ENCODE measurements at regions not wholly inside any gene's neighbourhood (a gene's known extent, or its start where the extent isn't known, plus 50 kb on each side); places are given as distances from the start of the nearest gene placed in this dataset.
A peak's percentile ranks its signal among the peaks of the same experiment; 100 is the strongest.

DNA sequence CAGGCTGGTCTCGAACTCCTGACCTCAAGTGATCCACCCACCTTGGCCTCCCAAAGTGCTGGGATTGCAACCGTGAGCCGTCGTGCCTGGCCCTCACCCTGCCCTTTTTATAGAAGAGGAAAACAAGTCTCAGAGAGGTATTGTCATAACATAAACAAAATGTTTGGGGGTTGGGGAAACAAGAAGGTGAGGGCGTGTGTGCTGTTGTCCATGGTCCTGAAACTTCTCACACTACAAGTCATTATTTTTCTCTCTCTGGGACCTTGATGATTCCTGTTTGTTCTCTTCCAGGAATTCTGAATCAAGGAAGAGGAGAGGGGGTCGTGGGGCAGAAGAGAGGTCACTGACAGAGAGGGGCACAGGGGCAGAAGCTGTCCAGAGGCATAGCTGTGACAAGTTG is 160.2 kb upstream of the LHX1 start:
- intact Hi-C loops (cut with DNase I, micrococcal nuclease) = loop anchor here in 1 of 2 experiments (10.0 kb wide), 1 partner anchor 118 kb away; no protein-coding TSS in a partner anchor

DNA sequence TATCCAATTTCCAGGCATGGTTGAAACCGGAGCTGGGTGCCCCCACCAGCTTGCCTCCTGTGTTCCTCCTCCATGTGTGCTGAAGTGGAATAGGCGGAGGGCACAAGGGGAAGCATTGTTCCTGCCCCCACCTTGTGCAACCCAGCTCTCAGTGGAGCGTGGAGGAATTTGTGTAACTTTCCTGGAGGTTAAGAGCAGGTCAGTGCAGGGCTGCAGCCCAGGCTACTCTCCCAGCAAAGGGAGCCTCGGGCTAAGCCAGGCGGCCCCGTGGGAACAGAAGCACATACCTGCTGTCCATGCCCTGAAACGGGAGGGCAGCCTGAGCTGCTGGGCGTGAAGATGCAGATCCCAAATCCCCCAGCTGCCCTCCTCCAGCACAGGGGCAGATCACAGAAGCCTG is 158.8 kb upstream of the LHX1 start:
- Mint-ChIP-seq H3K36me3 (ENCODE audit: low read depth) (no peaks in the 10 kb centered on the region), H3K4me3 (no peak overlapping the region), H3K27me3 (peaks cover 27% of the 10 kb centered on the region), H3K4me1 (no peaks in the 10 kb centered on the region), H3K9me3 (ENCODE audit: low read depth) (no peaks in the 10 kb centered on the region), H3K27ac (no peak overlapping the region)
- intact Hi-C loops (cut with DNase I, micrococcal nuclease) = loop anchor here in 1 of 2 experiments (10.0 kb wide), 1 partner anchor 116 kb away; no protein-coding TSS in a partner anchor
- CTCF ChIA-PET = no interaction called here
- DNase-seq (no peak), ATAC-seq (no peak)
- POLR2A ChIA-PET = no interaction called here

More for the DNA sequence above, 160.2 kb upstream of the LHX1 start:
- Mint-ChIP-seq H3K36me3 (ENCODE audit: low read depth) (no peaks in the 10 kb centered on the region), H3K4me1 (no peaks in the 10 kb centered on the region), H3K4me3 (no peak overlapping the region), H3K27me3 (peaks cover 27% of the 10 kb centered on the region), H3K9me3 (ENCODE audit: low read depth) (no peaks in the 10 kb centered on the region), H3K27ac (no peak overlapping the region)
- no peak for ATAC-seq
- DNase-seq = peak; percentile 15
- ChIA-PET POLR2A (no interaction called here), CTCF (interaction anchor here (0.8 to 1.2 kb wide), 2 partner anchors 16 to 149 kb away, joined by 3 to 4 read pairs; no protein-coding TSS in a partner anchor)

DNA sequence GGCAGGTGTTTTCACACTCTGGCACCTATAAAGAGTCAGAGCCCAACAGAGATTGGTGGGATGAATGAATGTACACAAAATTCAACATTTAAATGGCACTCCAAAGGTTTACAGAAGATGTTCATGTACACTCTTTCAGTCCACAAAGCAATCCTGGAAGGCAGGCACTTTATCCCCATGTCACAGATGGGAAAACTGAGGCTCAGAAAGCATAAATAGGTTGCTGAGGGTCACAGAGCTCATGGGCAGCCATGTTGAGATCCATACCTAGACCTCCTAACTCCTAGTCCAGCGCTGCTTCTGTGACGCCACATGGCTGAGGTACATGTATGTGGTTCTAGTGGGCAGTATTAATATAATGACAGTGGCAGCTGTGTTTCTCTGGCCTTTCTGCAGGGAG is 157.7 kb upstream of the LHX1 start:
- CTCF ChIA-PET = no interaction called here
- intact Hi-C loops (cut with DNase I, micrococcal nuclease) = loop anchor here in 1 of 2 experiments (10.0 kb wide), 1 partner anchor 115 kb away; no protein-coding TSS in a partner anchor
- Mint-ChIP-seq H3K9me3 (ENCODE audit: low read depth) (no peaks in the 10 kb centered on the region), H3K4me3 (no peak overlapping the region), H3K4me1 (no peaks in the 10 kb centered on the region), H3K27me3 (peaks cover 30% of the 10 kb centered on the region), H3K27ac (no peak overlapping the region), H3K36me3 (ENCODE audit: low read depth) (no peaks in the 10 kb centered on the region)
- DNase-seq = no peak
- no peak for ATAC-seq
- POLR2A ChIA-PET = no interaction called here

- ChIA-PET POLR2A (no interaction called here), CTCF (interaction anchor here (0.6 kb wide), 1 partner anchor 34 kb away, joined by 6 read pairs; no protein-coding TSS in a partner anchor)
- no peaks in the 10 kb centered on the region for H3K9me3 Mint-ChIP-seq (ENCODE audit: low read depth)
- no peaks in the 10 kb centered on the region for H3K4me1 Mint-ChIP-seq
- no peak overlapping the region for H3K4me3 Mint-ChIP-seq
- ATAC-seq (no peak), DNase-seq (no peak)
- intact Hi-C loops (cut with DNase I, micrococcal nuclease) = no loop called here
- peaks cover 24% of the 10 kb centered on the region for H3K27me3 Mint-ChIP-seq
- H3K27ac Mint-ChIP-seq = no peak overlapping the region
- no peaks in the 10 kb centered on the region for H3K36me3 Mint-ChIP-seq (ENCODE audit: low read depth)
Observed at GRCh38 chr17:36784633-36785032, 152.6 kb upstream of the LHX1 start.

- CTCF ChIA-PET = no interaction called here
- no peak for ATAC-seq
- Mint-ChIP-seq H3K36me3 (ENCODE audit: low read depth) (no peaks in the 10 kb centered on the region), H3K4me3 (no peak overlapping the region), H3K27me3 (peaks cover 26% of the 10 kb centered on the region), H3K27ac (no peak overlapping the region), H3K4me1 (no peaks in the 10 kb centered on the region), H3K9me3 (ENCODE audit: low read depth) (no peaks in the 10 kb centered on the region)
- intact Hi-C loops (cut with DNase I, micrococcal nuclease) = no loop called here
- no peak for DNase-seq
- POLR2A ChIA-PET = no interaction called here
Observed at GRCh38 chr17:36786867-36787266, 150.4 kb upstream of the LHX1 start.

GRCh38 chr17:36791150-36791941 is 145.9 kb upstream of the LHX1 start:
- H3K27ac Mint-ChIP-seq = no peak overlapping the region
- no peak overlapping the region for H3K4me3 Mint-ChIP-seq
- no peaks in the 10 kb centered on the region for H3K4me1 Mint-ChIP-seq
- no peak for DNase-seq
- peaks cover 17% of the 10 kb centered on the region for H3K27me3 Mint-ChIP-seq
- ChIA-PET POLR2A (interaction anchor here (0.7 kb wide), 1 partner anchor 68 kb away, joined by 6 read pairs; no protein-coding TSS in a partner anchor), CTCF (interaction anchor here (2.5 kb wide), 1 partner anchor 256 kb away, joined by 8 read pairs; no protein-coding TSS in a partner anchor)
- ATAC-seq = no peak
- intact Hi-C loops (cut with DNase I, micrococcal nuclease) = loop anchor here in 1 of 2 experiments (5.0 kb wide), 1 partner anchor 51 kb away; no protein-coding TSS in a partner anchor
- H3K36me3 Mint-ChIP-seq (ENCODE audit: low read depth) = no peaks in the 10 kb centered on the region
- H3K9me3 Mint-ChIP-seq (ENCODE audit: low read depth) = no peaks in the 10 kb centered on the region

DNA sequence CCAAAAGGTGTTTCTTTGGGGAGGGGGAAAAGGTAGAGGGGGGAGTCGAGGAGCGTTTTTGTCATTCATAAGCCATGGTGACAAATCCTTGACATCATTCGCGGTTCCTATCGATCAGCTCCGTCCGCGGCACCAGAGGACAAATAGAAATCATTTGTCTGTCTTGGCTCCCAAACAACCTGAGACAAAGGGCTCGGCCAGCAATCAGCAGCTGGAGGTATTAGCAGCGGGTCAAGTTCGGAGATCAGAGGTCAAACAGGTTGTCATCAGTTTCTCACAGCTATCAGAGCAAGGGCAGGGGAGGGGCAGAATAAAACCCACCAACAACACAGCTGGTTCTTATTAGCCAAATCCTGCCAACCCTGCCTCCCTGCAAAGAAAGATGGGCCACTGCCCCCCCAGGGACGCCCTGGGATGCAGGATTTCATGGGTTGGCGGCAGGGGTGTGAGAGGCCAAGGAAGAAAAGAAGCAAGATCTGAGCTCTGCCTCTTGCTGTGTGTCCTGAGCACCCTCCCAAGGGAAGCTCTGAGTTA is 145.3 kb upstream of the LHX1 start:
- intact Hi-C loops (cut with DNase I, micrococcal nuclease) = loop anchor here in 1 of 2 experiments (5.0 kb wide), 1 partner anchor 50 kb away; no protein-coding TSS in a partner anchor
- CTCF ChIA-PET = interaction anchor here (2.5 kb wide), 1 partner anchor 255 kb away, joined by 8 read pairs; no protein-coding TSS in a partner anchor
- H3K27ac Mint-ChIP-seq = no peak overlapping the region

DNA sequence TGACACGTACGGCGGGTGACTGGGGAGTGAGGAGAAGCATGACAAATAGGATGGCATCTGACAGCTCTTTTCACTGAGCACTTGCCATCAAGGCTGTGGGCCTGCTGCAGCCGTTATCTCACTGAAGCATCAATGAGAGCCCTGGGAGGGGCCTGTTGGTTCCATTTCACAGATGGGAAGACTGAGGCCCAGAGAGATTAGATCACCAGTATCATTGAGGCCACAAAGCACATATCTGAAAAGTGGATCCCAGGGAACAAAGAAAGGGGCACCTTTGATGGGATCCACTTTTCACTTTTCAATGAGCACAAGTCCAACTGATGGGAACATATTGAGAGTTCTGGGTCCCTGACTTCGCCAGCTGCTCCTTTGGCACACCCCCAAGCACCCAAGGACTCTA is 144.4 kb upstream of the LHX1 start:
- intact Hi-C loops (cut with DNase I, micrococcal nuclease) = loop anchor here in 1 of 2 experiments (5.0 kb wide), 1 partner anchor 49 kb away; no protein-coding TSS in a partner anchor
- no peak for ATAC-seq
- peaks cover 12% of the 10 kb centered on the region for H3K27me3 Mint-ChIP-seq
- H3K4me3 Mint-ChIP-seq = no peak overlapping the region
- H3K9me3 Mint-ChIP-seq (ENCODE audit: low read depth) = no peaks in the 10 kb centered on the region
- H3K36me3 Mint-ChIP-seq (ENCODE audit: low read depth) = no peaks in the 10 kb centered on the region
- H3K4me1 Mint-ChIP-seq = no peaks in the 10 kb centered on the region
- no peak for DNase-seq
- ChIA-PET POLR2A (no interaction called here), CTCF (interaction anchor here (0.7 to 2.5 kb wide), 2 partner anchors 16 to 255 kb away, joined by 4 to 8 read pairs; no protein-coding TSS in a partner anchor)
- H3K27ac Mint-ChIP-seq = no peak overlapping the region

More for the DNA sequence above, 145.3 kb upstream of the LHX1 start:
- no peak for DNase-seq
- no peak for ATAC-seq
- no peaks in the 10 kb centered on the region for H3K4me1 Mint-ChIP-seq
- POLR2A ChIA-PET = interaction anchor here (0.7 kb wide), 1 partner anchor 69 kb away, joined by 6 read pairs; no protein-coding TSS in a partner anchor
- H3K4me3 Mint-ChIP-seq = no peak overlapping the region
- H3K27me3 Mint-ChIP-seq = peaks cover 12% of the 10 kb centered on the region
- no peaks in the 10 kb centered on the region for H3K9me3 Mint-ChIP-seq (ENCODE audit: low read depth)
- no peaks in the 10 kb centered on the region for H3K36me3 Mint-ChIP-seq (ENCODE audit: low read depth)

DNA sequence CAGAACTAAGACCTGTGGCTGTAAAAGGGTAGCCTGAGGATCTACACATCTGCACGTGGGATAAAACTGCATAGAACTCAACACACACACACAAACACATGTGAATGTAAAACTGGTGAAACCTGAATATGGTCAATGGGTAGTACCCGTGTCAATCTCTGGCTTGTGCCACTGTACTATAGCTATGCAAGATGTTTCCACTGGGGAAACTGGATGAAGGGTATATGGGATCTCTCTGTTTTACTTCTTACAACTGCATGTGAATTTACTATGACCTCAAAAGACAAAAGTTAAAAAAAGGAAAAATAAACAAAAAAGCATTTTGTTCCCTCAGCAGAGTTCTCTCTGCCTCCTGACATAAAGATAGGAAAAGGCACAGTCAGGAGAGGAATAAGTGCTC is 143.3 kb upstream of the LHX1 start:
- ATAC-seq = no peak
- peaks cover 12% of the 10 kb centered on the region for H3K27me3 Mint-ChIP-seq
- H3K4me1 Mint-ChIP-seq = no peaks in the 10 kb centered on the region
- intact Hi-C loops (cut with DNase I, micrococcal nuclease) = loop anchor here in 1 of 2 experiments (5.0 kb wide), 1 partner anchor 48 kb away; no protein-coding TSS in a partner anchor
- ChIA-PET POLR2A (interaction anchor here (1.0 kb wide), 1 partner anchor 192 kb away, joined by 3 read pairs; the partner anchor contains the start of gene MRM1), CTCF (no interaction called here)
- H3K27ac Mint-ChIP-seq = no peak overlapping the region
- H3K4me3 Mint-ChIP-seq = no peak overlapping the region
- H3K9me3 Mint-ChIP-seq (ENCODE audit: low read depth) = no peaks in the 10 kb centered on the region
- H3K36me3 Mint-ChIP-seq (ENCODE audit: low read depth) = no peaks in the 10 kb centered on the region
- DNase-seq = no peak

GRCh38 chr17:36807496-36808179 is 129.6 kb upstream of the LHX1 start:
- Mint-ChIP-seq H3K27ac (no peak overlapping the region), H3K27me3 (peaks cover 52% of the 10 kb centered on the region), H3K4me3 (no peak overlapping the region), H3K9me3 (ENCODE audit: low read depth) (no peaks in the 10 kb centered on the region), H3K36me3 (ENCODE audit: low read depth) (no peaks in the 10 kb centered on the region), H3K4me1 (no peaks in the 10 kb centered on the region)
- intact Hi-C loops (cut with DNase I, micrococcal nuclease) = loop anchor here in 1 of 2 experiments (2.0 kb wide), 1 partner anchor 129 kb away; the partner anchor contains the start of gene LHX1
- CTCF ChIA-PET = no interaction called here
- DNase-seq (no peak), ATAC-seq (no peak)
- POLR2A ChIA-PET = no interaction called here

DNA sequence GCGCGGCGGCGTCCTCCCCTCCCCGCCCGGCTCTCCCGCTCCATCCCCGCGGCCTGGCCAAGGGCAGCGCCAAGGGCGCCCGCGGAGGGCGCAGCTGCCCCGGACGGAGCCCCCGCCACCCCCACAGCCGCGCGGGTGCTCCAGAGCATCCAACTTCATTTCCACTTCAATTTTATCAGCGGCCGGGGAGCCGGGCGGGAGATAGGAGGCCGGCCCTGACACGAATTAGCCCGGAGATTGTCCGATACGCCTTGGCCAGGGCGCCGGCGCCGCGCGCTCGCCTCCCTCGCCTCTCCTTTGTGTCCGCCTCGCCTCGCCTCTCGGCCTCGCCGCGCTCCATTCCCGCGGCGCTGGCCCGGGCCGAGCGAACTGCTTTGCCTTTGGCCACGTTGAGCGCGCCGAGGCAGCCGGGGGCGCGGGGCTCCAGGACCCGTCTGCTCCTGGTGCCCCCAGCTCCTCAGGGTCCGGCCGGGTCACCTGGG is 129.1 kb upstream of the LHX1 start:
- CTCF ChIA-PET = no interaction called here
- Mint-ChIP-seq H3K9me3 (ENCODE audit: low read depth) (no peaks in the 10 kb centered on the region), H3K27ac (no peak overlapping the region), H3K36me3 (ENCODE audit: low read depth) (no peaks in the 10 kb centered on the region), H3K4me1 (no peaks in the 10 kb centered on the region), H3K4me3 (no peak overlapping the region), H3K27me3 (peaks cover 54% of the 10 kb centered on the region)
- POLR2A ChIA-PET = no interaction called here
- no peak for DNase-seq
- intact Hi-C loops (cut with DNase I, micrococcal nuclease) = no loop called here
- no peak for ATAC-seq

All from activated CD4-positive, alpha-beta T cell treated with anti-CD3 and anti-CD28 coated beads for 36 hours (primary cell).